NCI-H526 (cell line): ENCODE measurements at regions not wholly inside any gene's neighbourhood (a gene's known extent, or its start where the extent isn't known, plus 50 kb on each side); places are given as distances from the start of the nearest gene placed in this dataset.
A peak's percentile ranks its signal among the peaks of the same experiment; 100 is the strongest.
"Not testable (repeated sequence)": the region's sequence is repeated elsewhere in the genome, so short reads cannot be mapped to it uniquely, and the experiment has no call there.

Experiments used
- DNase-seq, 2 experiments: peaks; one replicate each; lab custom pipeline; 2025; lab: John Stamatoyannopoulos, UW

- not testable (repeated sequence) for DNase-seq
Measured at GRCh38 chr15:38814254-38814653, 249.6 kb upstream of the RASGRP1 start.

- no peak for DNase-seq
Measured at GRCh38 chr15:38814891-38815290, 250.3 kb upstream of the RASGRP1 start.

- peak; percentile 67 to 91 for DNase-seq
Measured at GRCh38 chr15:38817427-38818156, 253.0 kb upstream of the RASGRP1 start.

- no peak for DNase-seq
Measured at GRCh38 chr15:38818157-38818790, 253.7 kb upstream of the RASGRP1 start.

- DNase-seq = no peak
Measured at GRCh38 chr15:38819387-38819950, 254.9 kb upstream of the RASGRP1 start.

GRCh38 chr15:38823263-38823662, 258.6 kb upstream of the RASGRP1 start:
- DNase-seq = no peak

- no peak for DNase-seq
Measured at GRCh38 chr15:38824719-38825118, 260.1 kb upstream of the RASGRP1 start.

- DNase-seq = no peak
Measured at GRCh38 chr15:38826880-38827279, 262.3 kb upstream of the RASGRP1 start.

GRCh38 chr15:38828031-38828532, 263.5 kb upstream of the RASGRP1 start:
- DNase-seq = no peak

- DNase-seq = no peak
Measured at GRCh38 chr15:38829086-38829485, 264.5 kb upstream of the RASGRP1 start.

- DNase-seq = no peak
Measured at GRCh38 chr15:38842226-38842625, 277.6 kb upstream of the RASGRP1 start.

GRCh38 chr15:38843051-38843501, 278.5 kb upstream of the RASGRP1 start:
- no peak for DNase-seq

GRCh38 chr15:38843736-38844590, 279.3 kb upstream of the RASGRP1 start:
- no peak for DNase-seq

- DNase-seq = no peak
Measured at GRCh38 chr15:38844736-38845135, 280.1 kb upstream of the RASGRP1 start.

GRCh38 chr15:38846346-38846745, 281.7 kb upstream of the RASGRP1 start:
- DNase-seq = no peak

- DNase-seq = no peak
Measured at GRCh38 chr15:38847666-38848065, 283.1 kb upstream of the RASGRP1 start.

- DNase-seq = no peak
Measured at GRCh38 chr15:38849046-38849445, 284.4 kb upstream of the RASGRP1 start.

GRCh38 chr15:38852188-38852587, 287.6 kb upstream of the RASGRP1 start:
- not testable (repeated sequence) for DNase-seq

GRCh38 chr15:38853608-38854007, 289.0 kb upstream of the RASGRP1 start:
- peak; percentile 1 to 14 for DNase-seq

GRCh38 chr15:38854506-38854905, 289.9 kb upstream of the RASGRP1 start:
- DNase-seq = no peak

- no peak for DNase-seq
Measured at GRCh38 chr15:38857814-38858213, 293.2 kb upstream of the RASGRP1 start.

- DNase-seq = no peak
Measured at GRCh38 chr15:38859574-38859973, 295.0 kb upstream of the RASGRP1 start.
